Gastroesophageal sphincter (tissue), 4 donors: ENCODE measurements at regions not wholly inside any gene's neighbourhood (a gene's known extent, or its start where the extent isn't known, plus 50 kb on each side); places are given as distances from the start of the nearest gene placed in this dataset.

Experiments used
- ATAC-seq: fragments of 150-250 bp; one replicate; pipeline ENCODE4 v1.9.1; 2016; ENCODE audit warnings: mild to moderate bottlenecking, moderate library complexity
- H3K27ac ChIP-seq, 4 donors: fragments of 200-600 bp; sonication (generic) in 3 of 4; 1 replicate in 3 of 4; 2 replicates in 1 of 4; pipeline ENCODE4 v1.5.1; 2016 to 2019
- H3K27me3 ChIP-seq: fragments of 200-600 bp; sonication (generic); one replicate; pipeline ENCODE4 v1.5.1; 2019
- H3K36me3 ChIP-seq, 2 donors: fragments of 200-600 bp; sonication (generic); one replicate each; pipeline ENCODE4 v1.5.1; 2019; ENCODE audit warnings: control low read depth in 1 of 2
- H3K4me1 ChIP-seq, 3 donors: fragments of 200-600 bp; sonication (generic); 1 replicate in 2 of 3; 2 replicates in 1 of 3; pipeline ENCODE4 v1.5.1; 2016 to 2019; ENCODE audit warnings: control low read depth in 2 of 3
- H3K4me3 ChIP-seq, 2 donors: fragments of 200-600 bp; sonication (generic); one replicate each; pipeline ENCODE4 v1.5.1; 2019; ENCODE audit warnings: mild to moderate bottlenecking in 1 of 2, moderate library complexity in 1 of 2
- H3K9me3 ChIP-seq, 3 donors: fragments of 200-600 bp; sonication (generic); one replicate each; pipeline ENCODE4 v1.5.1; 2017 to 2019; ENCODE audit warnings: control low read depth in 2 of 3
- CTCF ChIP-seq, 4 experiments: fragments of 200-600 bp in 2 of 4; fragments of 450-650 bp in 2 of 4; sonication (generic) in 1 of 4; IDR thresholded peaks; one replicate each; pipeline ENCODE4 v1.5.1; 2017 to 2019; ENCODE audit warnings: antibody characterized with exemption in 4 of 4, mild to moderate bottlenecking in 2 of 4, moderate library complexity in 2 of 4
- EP300 ChIP-seq: sonication (generic); formaldehyde crosslinking; IDR thresholded peaks from one replicate; pipeline ENCODE4 v1.6.1; 2017; ENCODE audit warnings: antibody characterized with exemption, mild to moderate bottlenecking
- POLR2A ChIP-seq, 2 donors: fragments of 450-650 bp; IDR thresholded peaks; one replicate each; pipeline ENCODE4 v1.6.1; 2017; ENCODE audit warnings: antibody characterized with exemption in 2 of 2, mild to moderate bottlenecking in 2 of 2, moderate library complexity in 1 of 2
- POLR2AphosphoS5 ChIP-seq: sonication (generic); formaldehyde crosslinking; IDR thresholded peaks from one replicate; pipeline ENCODE4 v1.6.1; 2017; ENCODE audit warnings: antibody characterized with exemption
- WGBS, 2 donors: methylation state at CpG; one replicate each; pipeline ENCODE4 v1.1.5; 2018; ENCODE audit warnings: low coverage in 1 of 2; 5-methylcytosine and 5-hydroxymethylcytosine counted together

DNA sequence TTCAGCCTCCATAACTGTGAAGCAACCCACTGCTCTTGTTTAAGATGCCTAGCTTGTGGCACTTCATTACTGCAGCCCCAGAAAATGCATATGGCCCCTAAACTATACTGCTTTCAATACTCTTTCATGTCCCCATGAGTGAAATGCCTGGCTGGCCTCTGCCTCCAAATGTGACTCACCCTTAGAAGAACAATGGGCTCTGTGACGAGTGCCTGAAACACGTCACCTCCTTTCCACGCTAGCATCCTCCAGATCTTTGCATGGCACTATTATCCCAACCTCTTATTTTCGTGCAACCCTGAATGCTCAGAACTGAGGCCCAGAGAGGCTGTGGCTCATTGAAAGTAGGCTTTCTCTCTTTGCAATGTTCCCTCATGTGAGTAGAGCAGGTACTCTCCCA, 233.1 kb downstream of the CBLN1 start:
- Histone ChIP-seq H3K4me1 (no peaks in the 10 kb centered on the region), H3K36me3 (no peaks in the 10 kb centered on the region), H3K27ac (no peak overlapping the region), H3K4me3 (no peak overlapping the region), H3K27me3 (peaks cover 7% of the 10 kb centered on the region), H3K9me3 (no peaks in the 10 kb centered on the region)
- no peak for ATAC-seq
- TF ChIP-seq POLR2AphosphoS5 = no peak
- no peak for TF ChIP-seq CTCF (IDR thresholded peaks at IDR 0.05)
- TF ChIP-seq EP300 = no peak
- TF ChIP-seq POLR2A (IDR thresholded peaks at IDR 0.05) = no peak
- 78% methylated on average over 4 of the region's 4 CpGs; no CpG with 5 or more reads in 1 of the 2 donors for WGBS, 2 donors

DNA sequence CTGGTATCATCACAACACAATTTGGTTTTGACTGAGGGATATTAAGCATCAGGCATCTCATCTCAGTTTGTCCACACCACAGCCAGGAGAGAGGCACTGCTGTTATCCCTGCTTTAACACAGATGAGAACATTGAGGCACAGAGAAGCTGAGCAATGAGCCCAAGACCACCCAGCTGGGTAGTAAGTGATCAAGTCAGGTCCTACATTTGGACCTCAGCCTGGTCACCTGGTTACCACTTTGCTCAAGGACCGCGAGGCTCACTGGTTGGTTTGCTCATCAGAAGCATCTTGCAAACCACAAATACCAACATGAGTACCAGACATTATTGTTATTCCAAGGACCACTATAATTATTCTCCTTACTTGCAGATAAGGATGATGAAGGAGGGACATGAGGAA, 245.5 kb downstream of the CBLN1 start:
- 100% methylated on average over 2 of the region's 2 CpGs; no CpG with 5 or more reads in 1 of the 2 donors for WGBS, 2 donors
- ATAC-seq = no peak

DNA sequence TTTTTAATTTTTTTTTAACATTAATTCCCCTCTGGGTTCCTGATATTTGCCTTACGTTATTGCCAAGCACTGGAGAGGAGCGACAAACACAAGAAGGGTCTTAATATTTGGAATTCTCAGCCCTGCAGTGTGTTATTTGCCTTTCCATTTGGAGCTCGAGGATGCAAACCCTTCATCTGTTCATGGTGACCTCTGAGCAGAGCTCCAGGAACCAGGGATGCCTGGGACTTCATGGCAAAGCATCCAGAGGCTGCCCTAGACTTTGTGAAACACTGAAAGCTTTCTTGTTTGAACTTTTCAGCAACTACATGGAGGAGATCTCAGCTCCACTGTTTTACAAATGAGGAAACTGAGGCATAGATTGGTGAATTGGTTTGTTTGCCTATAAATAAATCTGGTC, 254.2 kb downstream of the CBLN1 start:
- H3K4me3 ChIP-seq = no peak overlapping the region
- 65 to 100% methylated on average over 2 to 3 of the region's 3 CpGs for WGBS, 2 donors
- no peaks in the 10 kb centered on the region for H3K9me3 ChIP-seq
- TF ChIP-seq POLR2A (IDR thresholded peaks at IDR 0.05) (no peak), EP300 (no peak), CTCF (IDR thresholded peaks at IDR 0.05) (no peak), POLR2AphosphoS5 (no peak)
- peaks cover 17% of the 10 kb centered on the region for H3K27me3 ChIP-seq
- no peaks in the 10 kb centered on the region for H3K36me3 ChIP-seq
- ATAC-seq = no peak
- H3K27ac ChIP-seq = no peak overlapping the region
- no peaks in the 10 kb centered on the region for H3K4me1 ChIP-seq

More for the DNA sequence above, 245.5 kb downstream of the CBLN1 start:
- no peak overlapping the region for H3K27ac ChIP-seq
- H3K4me1 ChIP-seq = no peaks in the 10 kb centered on the region
- TF ChIP-seq POLR2AphosphoS5 (no peak), CTCF (IDR thresholded peaks at IDR 0.05) (no peak), POLR2A (IDR thresholded peaks at IDR 0.05) (no peak), EP300 (no peak)
- H3K36me3 ChIP-seq = no peaks in the 10 kb centered on the region
- H3K4me3 ChIP-seq = no peak overlapping the region
- H3K9me3 ChIP-seq = no peaks in the 10 kb centered on the region
- no peaks in the 10 kb centered on the region for H3K27me3 ChIP-seq

DNA sequence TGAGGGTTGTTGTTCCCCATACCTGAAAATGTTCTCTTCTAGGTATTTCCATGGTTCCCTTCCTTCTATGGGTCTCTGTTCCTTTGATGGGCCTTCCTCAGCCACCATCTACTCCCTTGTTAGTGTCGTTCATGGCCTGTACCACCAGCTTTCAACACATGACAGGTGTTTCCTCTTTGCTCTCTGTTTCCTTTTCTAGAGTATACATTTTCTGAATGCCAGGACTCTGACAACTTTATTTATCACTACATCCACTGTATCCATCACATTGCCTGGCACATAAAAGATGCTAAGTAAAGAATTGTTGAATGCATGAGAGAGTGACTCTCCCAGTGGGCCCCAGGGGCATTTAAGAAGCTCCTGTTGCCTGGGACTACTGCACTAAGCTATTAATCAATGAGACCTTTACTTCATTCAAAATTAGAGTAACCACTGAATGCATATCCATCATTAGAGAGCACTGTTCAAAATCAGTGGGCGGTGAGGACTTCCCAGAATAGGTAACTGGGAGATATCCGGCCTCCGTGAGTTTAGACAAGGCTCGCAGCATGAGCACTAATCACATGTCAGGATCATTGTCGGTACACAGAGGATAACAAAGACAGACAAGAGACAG, 255.0 kb downstream of the CBLN1 start:
- TF ChIP-seq POLR2A (IDR thresholded peaks at IDR 0.05) = no peak
- no peak for TF ChIP-seq CTCF (IDR thresholded peaks at IDR 0.05)
- no peak for TF ChIP-seq EP300
- TF ChIP-seq POLR2AphosphoS5 = no peak
- no peak overlapping the region for H3K4me3 ChIP-seq
- WGBS, 2 donors = 44 to 65% methylated on average over 1 to 3 of the region's 6 CpGs

GRCh38 chr16:49024896-49025295, 256.7 kb downstream of the CBLN1 start:
- ATAC-seq = no peak
- TF ChIP-seq POLR2A (IDR thresholded peaks at IDR 0.05) (no peak), CTCF (IDR thresholded peaks at IDR 0.05) (no peak), POLR2AphosphoS5 (no peak), EP300 (no peak)
- H3K36me3 ChIP-seq = no peaks in the 10 kb centered on the region

More for the DNA sequence above, 255.0 kb downstream of the CBLN1 start:
- Histone ChIP-seq H3K27ac (no peak overlapping the region), H3K36me3 (no peaks in the 10 kb centered on the region), H3K4me1 (no peaks in the 10 kb centered on the region), H3K27me3 (peaks cover 21% of the 10 kb centered on the region), H3K9me3 (no peaks in the 10 kb centered on the region)
- ATAC-seq = no peak

More at GRCh38 chr16:49024896-49025295, 256.7 kb downstream of the CBLN1 start:
- no peak overlapping the region for H3K4me3 ChIP-seq
- no peaks in the 10 kb centered on the region for H3K4me1 ChIP-seq
- H3K27ac ChIP-seq = no peak overlapping the region
- 60% methylated on average over 4 of the region's 8 CpGs for WGBS, 2 donors
- no peaks in the 10 kb centered on the region for H3K9me3 ChIP-seq
- H3K27me3 ChIP-seq = peaks cover 33% of the 10 kb centered on the region
